ENCODE measurements at regions not wholly inside any gene's neighbourhood (a gene's known extent, or its start where the extent isn't known, plus 50 kb on each side); places are given as distances from the start of the nearest gene placed in this dataset.
"Not testable (repeated sequence)": the region's sequence is repeated elsewhere in the genome, so short reads cannot be mapped to it uniquely, and the experiment has no call there.

GRCh38 chr5:81834021-81834660 is 83.2 kb upstream of the SSBP2 start:
- DNase-seq (ENCODE audit: insufficient read length, low spot score) = no peak
- no peak for TF ChIP-seq CTCF (IDR thresholded peaks at IDR 0.05; ENCODE audit: insufficient read depth, missing control alignments)
- no peak for FAIRE-seq

GRCh38 chr5:81830596-81830995 is 79.7 kb upstream of the SSBP2 start:
- FAIRE-seq = no peak
- no peak for TF ChIP-seq CTCF (IDR thresholded peaks at IDR 0.05; ENCODE audit: insufficient read depth, missing control alignments)
- no peak for DNase-seq (ENCODE audit: insufficient read length, low spot score)

GRCh38 chr5:81829242-81829641 is 78.3 kb upstream of the SSBP2 start:
- DNase-seq (ENCODE audit: insufficient read length, low spot score) = no peak
- no peak for TF ChIP-seq CTCF (IDR thresholded peaks at IDR 0.05; ENCODE audit: insufficient read depth, missing control alignments)
- FAIRE-seq = no peak

- DNase-seq (ENCODE audit: insufficient read length, low spot score) (no peak), FAIRE-seq (no peak)
- TF ChIP-seq CTCF (IDR thresholded peaks at IDR 0.05; ENCODE audit: insufficient read depth, missing control alignments) = no peak
These were observed 76.6 kb upstream of the SSBP2 start for GRCh38 chr5:81827500-81827899.

GRCh38 chr5:81826128-81826527 is 75.2 kb upstream of the SSBP2 start:
- TF ChIP-seq CTCF (IDR thresholded peaks at IDR 0.05; ENCODE audit: insufficient read depth, missing control alignments) = no peak
- no peak for DNase-seq (ENCODE audit: insufficient read length, low spot score)
- FAIRE-seq = no peak

- FAIRE-seq (no peak), DNase-seq (ENCODE audit: insufficient read length, low spot score) (no peak)
- no peak for TF ChIP-seq CTCF (IDR thresholded peaks at IDR 0.05; ENCODE audit: insufficient read depth, missing control alignments)
These were observed 74.3 kb upstream of the SSBP2 start for GRCh38 chr5:81825237-81825636.

GRCh38 chr5:81823736-81824135 is 72.8 kb upstream of the SSBP2 start:
- DNase-seq (ENCODE audit: insufficient read length, low spot score); FAIRE-seq: not testable (repeated sequence)

GRCh38 chr5:81820863-81821262 is 70.0 kb upstream of the SSBP2 start:
- FAIRE-seq (no peak), DNase-seq (ENCODE audit: insufficient read length, low spot score) (no peak)
- TF ChIP-seq CTCF (IDR thresholded peaks at IDR 0.05; ENCODE audit: insufficient read depth, missing control alignments) = no peak
